ENCODE measurements at regions not wholly inside any gene's neighbourhood (a gene's known extent, or its start where the extent isn't known, plus 50 kb on each side); places are given as distances from the start of the nearest gene placed in this dataset.

- CTCF ChIA-PET, result no interaction called here
These were observed 51.1 kb upstream of the NCOA1 start for GRCh38 chr2:24439971-24440340.

More at GRCh38 chr2:24439971-24440340, 51.1 kb upstream of the NCOA1 start:
- TF ChIP-seq SP1 (IDR thresholded peaks at IDR 0.05; ENCODE audit: low read depth) (no peak), EZH2phosphoT487 (IDR thresholded peaks at IDR 0.05; ENCODE audit: borderline replicate concordance) (no peak), ZFX (IDR thresholded peaks at IDR 0.05) (no peak), POLR2A (IDR thresholded peaks at IDR 0.05; ENCODE audit: borderline replicate concordance, extremely low read depth, insufficient read depth, insufficient read length) (no peak), ZNF274 (IDR thresholded peaks at IDR 0.05; ENCODE audit: low read depth, low read length) (no peak), TCF7L2 (IDR thresholded peaks at IDR 0.05; ENCODE audit: borderline replicate concordance, extremely low read depth, insufficient read depth, insufficient read length) (no peak), CTCF (IDR thresholded peaks at IDR 0.05 in 2 of 3, conservative IDR thresholded peaks at IDR 0.05 in 1 of 3; ENCODE audit: borderline replicate concordance in 1 of 3, insufficient read depth in 1 of 3, low read depth in 2 of 3, low read length in 2 of 3) (no peak), SIN3A (IDR thresholded peaks at IDR 0.05; ENCODE audit: low read depth) (no peak)
- TF ChIP-seq, protein P1, sequence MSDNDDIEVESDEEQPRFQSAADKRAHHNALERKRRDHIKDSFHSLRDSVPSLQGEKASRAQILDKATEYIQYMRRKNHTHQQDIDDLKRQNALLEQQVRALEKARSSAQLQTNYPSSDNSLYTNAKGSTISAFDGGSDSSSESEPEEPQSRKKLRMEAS (IDR thresholded peaks at IDR 0.05), result no peak
- TF ChIP-seq, protein P2, sequence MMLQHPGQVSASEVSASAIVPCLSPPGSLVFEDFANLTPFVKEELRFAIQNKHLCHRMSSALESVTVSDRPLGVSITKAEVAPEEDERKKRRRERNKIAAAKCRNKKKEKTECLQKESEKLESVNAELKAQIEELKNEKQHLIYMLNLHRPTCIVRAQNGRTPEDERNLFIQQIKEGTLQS (IDR thresholded peaks at IDR 0.05), result no peak
- Histone ChIP-seq H3K79me2 (ENCODE audit: insufficient read depth, low read length) (no peaks in the 10 kb centered on the region), H3K27ac (ENCODE audit: low read depth, low read length) (no peak overlapping the region), H3K9ac (ENCODE audit: low read length) (no peak overlapping the region), H3K9me2 (ENCODE audit: insufficient read depth) (no peaks in the 10 kb centered on the region), H3K9me3 (ENCODE audit: control insufficient read depth in 1 of 2, insufficient read depth in 1 of 2, low read depth in 1 of 2, low read length in 2 of 2) (no peaks in the 10 kb centered on the region), H3K4me3 (replicated peaks in 1 of 2; ENCODE audit: low read depth in 1 of 2, low read length in 2 of 2) (no peak overlapping the region), H3K27me3 (ENCODE audit: insufficient read depth, low read length) (no peaks in the 10 kb centered on the region), H2AFZ (ENCODE audit: low read depth, low read length, poor library complexity, severe bottlenecking) (peak overlapping the region; percentile 68), H3K4me1 (ENCODE audit: control insufficient read depth in 1 of 2, insufficient read depth in 2 of 2, low read length in 2 of 2) (no peaks in the 10 kb centered on the region), H4K20me1 (ENCODE audit: insufficient read depth) (no peaks in the 10 kb centered on the region), H3K36me3 (ENCODE audit: control insufficient read depth in 1 of 2, insufficient read depth in 2 of 2, low read length in 2 of 2) (no peaks in the 10 kb centered on the region), H3K4me2 (ENCODE audit: low read length) (no peak overlapping the region)
- ChIA-PET POLR2A (no interaction called here), RAD21 (ENCODE audit: low non-redundant PET in 1 of 2, low total read pairs in 2 of 2, uncharacterized antibody in 2 of 2, unreplicated experiment in 2 of 2) (no interaction called here)
- no TSS peak for BruUV-seq (replicated peaks)
- ATAC-seq (no peak), DNase-seq (ENCODE audit: low read depth, low spot score) (no peak)
- intact Hi-C loops (cut with micrococcal nuclease), result no loop called here
